ENCODE measurements at regions not wholly inside any gene's neighbourhood (a gene's known extent, or its start where the extent isn't known, plus 50 kb on each side); places are given as distances from the start of the nearest gene placed in this dataset.

- DNase-seq (ENCODE audit: low read depth, low spot score): no peak
- no peak for TF ChIP-seq CTCF (IDR thresholded peaks at IDR 0.05; ENCODE audit: low read depth, low read length)
- H3K4me3 ChIP-seq (ENCODE audit: low read depth, low read length): no peak overlapping the region
- in situ Hi-C loops (cut with HindIII; ENCODE audit: low sequenced_read_pairs): no loop called here
These were observed 320.2 kb downstream of the MED10 start for GRCh38 chr5:6058055-6058715.

- no peak for TF ChIP-seq CTCF (IDR thresholded peaks at IDR 0.05; ENCODE audit: low read depth, low read length)
- in situ Hi-C loops (cut with HindIII; ENCODE audit: low sequenced_read_pairs): no loop called here
- H3K4me3 ChIP-seq (ENCODE audit: low read depth, low read length): no peak overlapping the region
- DNase-seq (ENCODE audit: low read depth, low spot score): no peak
These were observed 322.1 kb downstream of the MED10 start for GRCh38 chr5:6056280-6056679.

- in situ Hi-C loops (cut with HindIII; ENCODE audit: low sequenced_read_pairs): no loop called here
- no peak for DNase-seq (ENCODE audit: low read depth, low spot score)
- TF ChIP-seq CTCF (IDR thresholded peaks at IDR 0.05; ENCODE audit: low read depth, low read length): no peak
- no peak overlapping the region for H3K4me3 ChIP-seq (ENCODE audit: low read depth, low read length)
These were observed 328.7 kb downstream of the MED10 start for GRCh38 chr5:6049662-6050061.

GRCh38 chr5:6048746-6049145 is 329.6 kb downstream of the MED10 start:
- no peak overlapping the region for H3K4me3 ChIP-seq (ENCODE audit: low read depth, low read length)
- in situ Hi-C loops (cut with HindIII; ENCODE audit: low sequenced_read_pairs): no loop called here
- DNase-seq (ENCODE audit: low read depth, low spot score): no peak
- TF ChIP-seq CTCF (IDR thresholded peaks at IDR 0.05; ENCODE audit: low read depth, low read length): no peak

GRCh38 chr5:6046296-6046967 is 331.9 kb downstream of the MED10 start:
- in situ Hi-C loops (cut with HindIII; ENCODE audit: low sequenced_read_pairs): no loop called here
- TF ChIP-seq CTCF (IDR thresholded peaks at IDR 0.05; ENCODE audit: low read depth, low read length): no peak
- H3K4me3 ChIP-seq (ENCODE audit: low read depth, low read length): no peak overlapping the region
- DNase-seq (ENCODE audit: low read depth, low spot score): no peak

GRCh38 chr5:6043491-6044310 is 334.6 kb downstream of the MED10 start:
- DNase-seq (ENCODE audit: low read depth, low spot score): no peak
- no peak for TF ChIP-seq CTCF (IDR thresholded peaks at IDR 0.05; ENCODE audit: low read depth, low read length)
- in situ Hi-C loops (cut with HindIII; ENCODE audit: low sequenced_read_pairs): no loop called here
- no peak overlapping the region for H3K4me3 ChIP-seq (ENCODE audit: low read depth, low read length)

Measured in astrocyte of the spinal cord (primary cell).